Endothelial cell of umbilical vein (primary cell): ENCODE measurements at regions not wholly inside any gene's neighbourhood (a gene's known extent, or its start where the extent isn't known, plus 50 kb on each side); places are given as distances from the start of the nearest gene placed in this dataset.
"Not testable (repeated sequence)": the region's sequence is repeated elsewhere in the genome, so short reads cannot be mapped to it uniquely, and the experiment has no call there.

ENCODE experiments used
- BruUV-seq: library from RNA; stranded (reverse); fragments of 400-500 nt; replicated peaks from 2 replicates; lab custom pipeline; 2021; lab: Mats Ljungman, UMichigan
- CTCF ChIA-PET: fragments of 300-600, 350-600 bp; sonication (Branson Sonifier 250); formaldehyde crosslinking; loops from one replicate; lab custom pipeline; 2021; ENCODE audit warnings: antibody characterized with exemption, inconsistent platforms; lab: Charles Lee
- POLR2A ChIA-PET: fragments of 300-600, 350-600 bp; sonication (Branson Sonifier 250); formaldehyde crosslinking; loops from one replicate; lab custom pipeline; 2021; ENCODE audit warnings: antibody characterized with exemption, inconsistent platforms; lab: Charles Lee
- DNase-seq: peaks from one replicate; pipeline ENCODE4 v3.0.0-alpha.2; 2011; ENCODE audit warnings: low read depth, low spot score
- FAIRE-seq: peaks from 2 replicates; lab custom pipeline; 2011; peaks lifted over from hg19 to GRCh38; lab: Jason Lieb, UNC
- H2AFZ ChIP-seq: 2 replicates; pipeline ENCODE4 v1.6.0; 2012; ENCODE audit warnings: low read depth, low read length, control low read depth, inconsistent platforms
- H3K27ac ChIP-seq: 2 replicates; pipeline ENCODE4 v1.5.1; 2011; ENCODE audit warnings: low read depth, mild to moderate bottlenecking, control low read depth, low read length, moderate library complexity; ENCODE audit not compliant: insufficient read depth
- H3K27me3 ChIP-seq, 2 experiments: 2 replicates each; pipeline versions ENCODE4 v1.6.0 to v1.6.1; 2011; ENCODE audit warnings: low read length in 2 of 2, mixed read lengths in 1 of 2; ENCODE audit not compliant: control insufficient read depth in 2 of 2, insufficient read depth in 2 of 2
- H3K36me3 ChIP-seq, 2 experiments: 2 replicates in 1 of 2; 3 replicates in 1 of 2; pipeline ENCODE4 v1.5.1; 2011; ENCODE audit warnings: low read length in 2 of 2, mild to moderate bottlenecking in 1 of 2, moderate library complexity in 1 of 2; ENCODE audit not compliant: control insufficient read depth in 2 of 2, insufficient read depth in 2 of 2; ENCODE audit errors: extremely low read depth in 1 of 2
- H3K4me1 ChIP-seq: 3 replicates; pipeline ENCODE4 v1.5.1; 2011; ENCODE audit warnings: mild to moderate bottlenecking, low read length; ENCODE audit not compliant: control insufficient read depth, insufficient read depth; ENCODE audit errors: extremely low read depth
- H3K4me2 ChIP-seq: 2 replicates; pipeline ENCODE4 v1.6.1; 2011; ENCODE audit warnings: low read length, control low read depth, mixed read lengths; ENCODE audit not compliant: insufficient read depth
- H3K4me3 ChIP-seq, 3 experiments: fragments of 200-600 bp in 1 of 3; sonication (generic), shearing (Covaris generic) in 1 of 3; replicated peaks in 1 of 3; 2 replicates each; pipeline ENCODE4 v1.5.1; 2011 to 2016; ENCODE audit warnings: control low read depth in 3 of 3, low read length in 3 of 3, mild to moderate bottlenecking in 2 of 3, inconsistent platforms in 1 of 3, low read depth in 1 of 3, moderate library complexity in 1 of 3; ENCODE audit not compliant: insufficient read depth in 1 of 3
- H3K79me2 ChIP-seq: 2 replicates; pipeline ENCODE4 v1.6.0; 2012; ENCODE audit warnings: low read length, inconsistent platforms; ENCODE audit not compliant: control insufficient read depth, insufficient read depth
- H3K9ac ChIP-seq: replicated peaks from 2 replicates; pipeline ENCODE3; 2011; ENCODE audit warnings: low read length, control low read depth; ENCODE audit not compliant: insufficient read depth; ENCODE audit errors: extremely low read depth
- H3K9me1 ChIP-seq: replicated peaks from 3 replicates; pipeline ENCODE4 v1.6.0; 2011; ENCODE audit warnings: mild to moderate bottlenecking, low read length; ENCODE audit not compliant: control insufficient read depth, insufficient read depth; ENCODE audit errors: extremely low read depth
- H3K9me3 ChIP-seq: replicated peaks from 2 replicates; pipeline ENCODE4 v1.5.1; 2012; ENCODE audit warnings: low read length, inconsistent platforms; ENCODE audit not compliant: control insufficient read depth, insufficient read depth
- H4K20me1 ChIP-seq: replicated peaks from 2 replicates; pipeline ENCODE3; 2011; ENCODE audit warnings: mild to moderate bottlenecking, low read length; ENCODE audit not compliant: control insufficient read depth, insufficient read depth; ENCODE audit errors: extremely low read depth
- FOS ChIP-seq: IDR thresholded peaks from 2 replicates; pipeline ENCODE4 v1.6.1; 2011; ENCODE audit warnings: mild to moderate bottlenecking, low read length, moderate library complexity, borderline replicate concordance; ENCODE audit not compliant: insufficient read depth
- POLR2A ChIP-seq: IDR thresholded peaks from 2 replicates; pipeline ENCODE4 v1.6.1; 2012; ENCODE audit warnings: low read depth, mild to moderate bottlenecking, control low read depth, low read length
- dilution Hi-C: fragments of 300-500 bp; cut with MboI; formaldehyde crosslinking; loops from one replicate; pipeline ENCODE4 v1.15.0; 2019; ENCODE audit warnings: low sequenced_read_pairs; ENCODE audit not compliant: extremely low pct_ligation_motif_present
- intact Hi-C: fragments of 100-400 bp; cut with micrococcal nuclease; formaldehyde crosslinking; loops from one replicate; pipeline ENCODE4 v1.10.0; 2022

GRCh38 chr2:48092846-48093803 lies 186.8 kb upstream of the FBXO11 start:
- POLR2A ChIA-PET = no interaction called here
- peak overlapping the region; percentile 85 for H2AFZ ChIP-seq

GRCh38 chr2:48096765-48097164 lies 190.5 kb upstream of the FBXO11 start:
- H3K4me2 ChIP-seq, intact Hi-C loops, H3K9me1 ChIP-seq, H3K27me3 ChIP-seq, H3K79me2 ChIP-seq, H3K9me3 ChIP-seq, BruUV-seq, H2AFZ ChIP-seq, FAIRE-seq, dilution Hi-C loops, POLR2A ChIA-PET, H3K36me3 ChIP-seq, DNase-seq, H3K27ac ChIP-seq, H3K9ac ChIP-seq, H3K4me3 ChIP-seq, H4K20me1 ChIP-seq: not testable (repeated sequence)
- CTCF ChIA-PET = interaction anchor here (0.8 to 1.6 kb wide), 2 partner anchors 10 to 190 kb away, joined by 3 read pairs; no protein-coding TSS in a partner anchor
- H3K4me1 ChIP-seq = peaks cover 14% of the 10 kb centered on the region

More at GRCh38 chr2:48092846-48093803, 186.8 kb upstream of the FBXO11 start:
- Histone ChIP-seq H3K4me3 (no peak overlapping the region), H3K79me2 (no peaks in the 10 kb centered on the region), H4K20me1 (no peaks in the 10 kb centered on the region), H3K9me1 (no peaks in the 10 kb centered on the region), H3K27me3 (no peaks in the 10 kb centered on the region), H3K36me3 (no peaks in the 10 kb centered on the region), H3K9ac (no peak overlapping the region), H3K27ac (no peak overlapping the region), H3K4me2 (peak overlapping the region; percentile 41), H3K9me3 (no peaks in the 10 kb centered on the region), H3K4me1 (peaks cover 14% of the 10 kb centered on the region)
- FAIRE-seq = peak; percentile 8
- TF ChIP-seq POLR2A = no peak
- peak; percentile 23 for TF ChIP-seq FOS
- intact Hi-C loops = no loop called here
- no TSS peak for BruUV-seq
- no peak for DNase-seq
- CTCF ChIA-PET = interaction anchor here (2.1 kb wide), 1 partner anchor 14 kb away, joined by 10 read pairs; no protein-coding TSS in a partner anchor
- dilution Hi-C loops = no loop called here
